Right ventricle myocardium inferior (tissue), 1 donor: ENCODE measurements at regions not wholly inside any gene's neighbourhood (a gene's known extent, or its start where the extent isn't known, plus 50 kb on each side); places are given as distances from the start of the nearest gene placed in this dataset.
"Not testable (repeated sequence)": the region's sequence is repeated elsewhere in the genome, so short reads cannot be mapped to it uniquely, and the experiment has no call there.

Experiments used
- ATAC-seq: fragments of 200-7000 bp; cut with Tn5 transposase; one replicate; pipeline ENCODE4 v1.9.1; 2020; ENCODE audit warnings: mild to moderate bottlenecking, moderate library complexity
- DNase-seq: peaks from one replicate; pipeline ENCODE4 v3.0.0; 2021; ENCODE audit errors: missing footprints
- intact Hi-C: fragments of 100-400 bp; cut with DNase I; formaldehyde crosslinking; loops from one replicate; pipeline ENCODE4 v1.11.0; 2022
- donor health status: DM: no; HTN: yes; CAD: no; lungs with severe emphysema.

GRCh38 chr10:28091913-28092312 lies 93.0 kb upstream of the ODAD2 start:
- DNase-seq = no peak
- intact Hi-C loops = no loop called here
- no peak for ATAC-seq

DNA sequence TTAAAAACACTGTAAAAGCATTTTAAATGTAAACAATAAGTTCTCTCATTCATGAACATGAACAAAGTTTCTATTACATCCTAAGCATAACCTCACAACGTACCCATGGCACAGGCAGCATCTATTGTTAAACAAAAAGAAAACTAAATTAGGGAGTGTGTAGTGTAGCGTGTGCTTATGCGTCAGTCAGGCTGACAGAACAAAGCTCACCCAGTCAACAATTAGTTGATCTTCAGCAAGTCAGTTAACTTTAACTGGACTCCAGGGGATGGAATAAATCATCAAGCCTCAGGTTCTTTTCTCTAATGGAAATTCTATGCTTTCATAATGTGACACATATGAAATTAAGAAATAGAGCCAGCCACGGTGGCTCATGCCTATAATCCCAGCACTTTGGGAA lies 91.6 kb upstream of the ODAD2 start:
- ATAC-seq (no peak), DNase-seq (no peak)
- intact Hi-C loops = no loop called here

- intact Hi-C loops = no loop called here
- no peak for DNase-seq
- no peak for ATAC-seq
These were observed 90.6 kb upstream of the ODAD2 start for GRCh38 chr10:28089467-28089866.

DNA sequence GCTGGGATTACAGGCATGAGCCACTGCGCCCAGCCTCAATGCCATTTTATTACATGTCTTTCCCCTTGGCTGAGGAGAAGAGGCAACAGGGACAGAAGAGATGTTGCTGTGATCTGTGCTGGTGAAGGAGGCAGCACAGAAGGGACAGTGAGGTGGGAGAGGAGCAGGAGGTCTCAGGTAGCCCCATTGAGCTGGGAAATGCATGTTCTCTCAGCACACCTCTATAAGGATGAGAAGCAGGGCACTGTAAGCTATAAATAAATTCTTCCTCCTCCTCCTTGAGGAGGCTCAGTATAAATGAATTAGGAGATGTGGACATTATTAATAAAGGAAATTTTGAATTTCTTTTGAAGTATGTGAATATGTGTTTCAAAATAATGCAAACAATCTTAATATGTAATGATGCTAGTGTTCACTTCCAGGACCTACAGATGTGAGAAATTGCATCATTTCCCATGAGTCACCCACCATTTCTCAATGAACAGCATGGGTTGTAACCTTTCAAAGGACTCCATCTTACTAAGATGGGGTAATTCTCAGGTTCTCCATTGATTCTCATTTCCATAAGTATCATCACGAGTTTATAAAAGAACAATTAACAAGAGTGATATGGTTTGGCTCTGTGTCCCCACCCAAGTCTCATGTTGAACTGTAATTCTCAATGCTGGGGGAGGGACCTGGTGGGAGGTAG lies 88.9 kb upstream of the ODAD2 start:
- no peak for DNase-seq
- intact Hi-C loops = no loop called here
- no peak for ATAC-seq

- ATAC-seq, DNase-seq, intact Hi-C loops: not testable (repeated sequence)
These were observed 86.9 kb upstream of the ODAD2 start for GRCh38 chr10:28085760-28086159.

DNA sequence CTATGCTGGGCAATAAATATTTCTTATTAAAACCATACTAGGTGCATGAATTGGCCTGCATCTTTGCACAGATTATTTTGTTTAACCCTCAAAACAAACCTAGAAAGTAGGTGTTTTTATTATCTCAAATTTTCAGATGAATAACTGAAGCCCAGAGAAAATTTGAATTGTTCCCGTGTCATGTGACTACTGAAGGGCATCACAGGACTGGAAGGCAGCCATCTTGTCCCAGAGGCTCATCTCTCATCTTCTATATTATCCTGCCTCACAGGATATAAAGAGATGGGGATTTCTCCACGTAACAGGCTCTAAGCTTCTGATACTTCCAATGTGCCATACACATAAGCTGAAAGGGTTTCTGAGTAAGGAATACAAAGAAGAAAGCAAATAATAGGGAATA lies 84.0 kb upstream of the ODAD2 start:
- ATAC-seq (no peak), DNase-seq (no peak)
- intact Hi-C loops = no loop called here

GRCh38 chr10:28082316-28082715 lies 83.4 kb upstream of the ODAD2 start:
- DNase-seq = no peak
- intact Hi-C loops = no loop called here
- ATAC-seq = no peak

DNA sequence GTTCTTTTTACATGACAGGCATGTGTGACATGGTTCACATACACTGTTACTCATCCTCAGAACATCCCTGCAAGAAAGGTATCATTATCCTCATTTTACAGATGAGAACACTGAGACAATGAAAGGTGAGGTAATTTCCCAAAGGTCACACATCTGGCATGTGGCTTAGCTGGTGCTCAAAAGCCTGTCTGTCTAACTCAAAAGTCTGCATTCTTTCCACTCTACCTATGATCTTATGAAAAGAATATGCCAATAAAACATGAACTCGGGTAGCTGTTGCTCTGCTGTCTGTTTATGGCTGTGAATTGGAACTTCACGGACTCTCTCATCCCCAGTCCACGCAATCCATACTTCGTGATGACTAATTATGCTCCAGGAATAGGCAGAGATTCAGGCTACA lies 79.0 kb upstream of the ODAD2 start:
- intact Hi-C loops = no loop called here
- DNase-seq (no peak), ATAC-seq (no peak)

DNA sequence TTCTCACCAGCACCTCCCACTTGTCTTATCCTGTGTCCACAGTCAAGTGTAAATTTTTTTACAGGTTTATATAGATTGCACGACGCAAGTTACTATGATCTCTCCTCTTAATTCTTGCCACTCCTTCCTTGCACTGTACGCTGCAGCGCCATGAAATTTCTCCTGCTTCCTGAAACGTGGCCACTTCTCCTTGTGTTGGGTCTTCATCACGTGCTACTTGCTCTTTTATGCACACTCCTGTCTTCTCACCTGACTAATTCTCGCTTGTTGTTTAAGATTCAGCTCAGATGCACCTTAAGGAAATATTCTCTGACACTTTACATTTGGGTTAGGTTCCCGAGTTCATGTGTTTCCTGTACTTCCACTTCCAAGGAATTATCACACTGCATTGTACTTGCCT lies 76.5 kb upstream of the ODAD2 start:
- ATAC-seq = no peak
- intact Hi-C loops = no loop called here
- DNase-seq = no peak

DNA sequence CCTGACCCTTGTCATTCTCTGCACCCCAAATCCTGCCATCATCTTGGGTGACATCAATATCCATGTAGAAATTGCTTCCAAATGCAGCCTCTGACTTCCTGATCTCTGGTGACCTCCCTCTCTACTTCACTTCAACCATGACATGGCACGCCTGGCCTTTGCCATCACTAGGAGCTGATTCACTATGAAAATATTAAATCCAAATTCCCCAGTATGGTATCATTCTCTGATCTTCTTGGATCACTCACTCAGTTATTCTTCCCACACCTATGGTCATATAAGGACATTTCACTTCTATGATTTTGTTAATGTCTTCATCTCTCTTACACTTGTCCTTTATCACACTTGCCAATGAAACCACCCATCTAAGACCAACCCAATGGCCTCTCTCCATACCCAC lies 73.7 kb upstream of the ODAD2 start:
- intact Hi-C loops = no loop called here
- ATAC-seq = no peak
- no peak for DNase-seq

DNA sequence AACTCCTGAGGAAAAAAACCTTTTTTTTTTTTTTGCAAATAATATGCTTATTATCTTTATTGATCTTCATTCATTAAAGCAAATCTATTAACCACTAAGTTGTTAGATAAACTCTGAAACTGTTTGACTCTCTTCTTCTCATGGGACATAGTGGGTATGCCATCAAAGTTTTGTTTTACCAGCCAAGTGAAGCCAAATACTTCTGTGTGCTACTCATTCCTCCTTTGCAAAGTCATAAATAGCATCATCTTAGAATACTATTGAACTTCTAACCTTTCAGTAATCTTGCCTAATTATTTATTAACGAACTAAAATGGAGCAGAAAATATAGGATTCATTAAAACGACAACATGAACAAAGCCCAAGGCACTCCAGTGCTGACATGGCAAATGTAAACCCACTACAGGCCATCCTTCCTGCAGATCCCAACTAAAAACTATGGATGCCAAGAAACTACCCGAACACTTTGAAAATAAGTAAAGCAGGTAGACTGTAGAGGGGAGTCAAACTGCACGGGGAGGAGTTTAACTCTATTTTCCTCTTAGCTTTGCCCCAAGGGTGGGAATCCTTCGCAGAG lies 61.2 kb upstream of the ODAD2 start:
- intact Hi-C loops = no loop called here
- ATAC-seq (no peak), DNase-seq (no peak)

- no peak for ATAC-seq
- intact Hi-C loops = no loop called here
- DNase-seq = no peak
These were observed 59.9 kb upstream of the ODAD2 start for GRCh38 chr10:28058746-28059145.

DNA sequence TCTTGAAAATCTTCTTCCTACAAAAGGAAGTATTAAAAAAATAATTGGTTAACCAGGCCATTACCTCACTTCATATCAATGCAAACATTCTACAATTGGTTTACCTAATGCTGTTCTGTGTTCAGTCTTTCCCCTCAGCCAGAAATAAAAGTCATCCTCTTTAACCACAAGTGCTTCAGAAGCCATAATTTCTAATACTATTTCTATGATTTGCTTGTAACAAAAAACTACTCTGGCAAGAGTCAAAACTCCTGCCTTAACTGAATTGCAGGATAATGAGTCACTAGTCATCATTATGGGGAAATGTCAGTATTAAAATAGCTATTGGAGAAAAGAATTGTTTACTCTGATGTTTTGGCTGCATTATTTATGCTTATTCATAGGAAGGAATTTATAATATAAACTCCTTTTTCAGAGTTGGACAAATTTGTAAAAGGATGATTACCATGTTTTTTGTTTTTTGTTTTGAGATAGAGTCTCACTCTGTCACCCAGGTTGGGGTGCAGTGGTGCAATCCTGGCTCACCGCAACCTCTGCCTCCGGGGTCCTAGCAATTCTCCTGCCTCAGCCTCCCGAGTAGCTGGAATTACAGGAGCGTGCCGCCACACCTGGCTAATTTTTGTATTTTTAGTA lies 55.5 kb upstream of the ODAD2 start:
- DNase-seq (no peak), ATAC-seq (no peak)
- intact Hi-C loops = no loop called here

DNA sequence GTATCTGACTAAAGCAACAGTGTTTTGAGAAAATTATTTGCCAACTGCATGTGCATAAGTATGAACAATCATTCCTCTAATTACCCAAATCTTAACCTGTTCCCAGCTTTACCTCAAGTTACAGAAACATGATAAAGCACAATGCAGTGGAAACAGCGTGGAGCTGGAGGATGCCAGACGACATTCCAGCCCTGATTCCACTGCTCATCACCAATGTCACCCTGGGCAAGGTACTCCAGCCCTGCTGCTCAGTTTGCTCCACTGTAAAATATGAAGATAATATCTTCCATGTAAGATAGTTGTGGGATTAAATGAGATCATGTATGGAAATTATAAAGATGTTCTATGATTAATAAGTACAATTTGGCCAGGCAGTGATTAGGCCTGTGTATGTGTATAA lies 50.4 kb upstream of the ODAD2 start:
- intact Hi-C loops = no loop called here
- DNase-seq (no peak), ATAC-seq (no peak)
